GM23338 (cell line): ENCODE measurements at regions not wholly inside any gene's neighbourhood (a gene's known extent, or its start where the extent isn't known, plus 50 kb on each side); places are given as distances from the start of the nearest gene placed in this dataset.

ENCODE experiments used
- ATAC-seq: fragments of 200-7000 bp; cut with Tn5 transposase; 3 replicates; pipeline ENCODE4 v1.9.1; 2020
- DNase-seq: peaks from one replicate; pipeline ENCODE4 v3.0.0-alpha.2; 2015; ENCODE audit warnings: low spot score
- H2AFZ ChIP-seq: fragments of 200-600 bp; sonication (generic); 2 replicates; pipeline ENCODE4 v1.8.0; 2016; ENCODE audit warnings: antibody characterized with exemption, mild to moderate bottlenecking, moderate library complexity
- H3F3A ChIP-seq: fragments of 200-600 bp; sonication (generic); replicated peaks from 2 replicates; pipeline ENCODE4 v1.8.0; 2017; ENCODE audit warnings: antibody characterized with exemption, mixed run types, low read depth
- H3K27ac ChIP-seq: fragments of 200-600 bp; sonication (generic); 2 replicates; pipeline ENCODE4 v1.6.1; 2016; ENCODE audit warnings: low read depth
- H3K27me3 ChIP-seq: fragments of 200-600 bp; sonication (generic); 2 replicates; pipeline ENCODE4 v1.8.0; 2016; ENCODE audit warnings: mild to moderate bottlenecking, mixed run types, moderate library complexity; ENCODE audit not compliant: insufficient read depth
- H3K36me3 ChIP-seq: fragments of 200-600 bp; sonication (generic); 2 replicates; pipeline ENCODE4 v1.8.0; 2016; ENCODE audit warnings: mild to moderate bottlenecking; ENCODE audit not compliant: insufficient read depth
- H3K4me1 ChIP-seq: fragments of 200-600 bp; sonication (generic); 2 replicates; pipeline ENCODE4 v1.8.0; 2016; ENCODE audit warnings: mild to moderate bottlenecking, moderate library complexity; ENCODE audit not compliant: insufficient read depth
- H3K4me2 ChIP-seq: fragments of 200-600 bp; sonication (generic); 2 replicates; pipeline ENCODE4 v1.7.1; 2017; ENCODE audit warnings: mixed run types
- H3K4me3 ChIP-seq: fragments of 200-600 bp; sonication (generic); 2 replicates; pipeline ENCODE4 v1.6.1; 2016; ENCODE audit warnings: mixed run types
- H3K79me2 ChIP-seq: fragments of 200-600 bp; sonication (generic); replicated peaks from 2 replicates; pipeline ENCODE4 v1.8.0; 2017; ENCODE audit warnings: mild to moderate bottlenecking; ENCODE audit not compliant: insufficient read depth
- H3K9me2 ChIP-seq: fragments of 200-600 bp; sonication (generic); 2 replicates; pipeline ENCODE4 v1.8.0; 2017; ENCODE audit not compliant: insufficient read depth
- H4K20me1 ChIP-seq: fragments of 200-600 bp; sonication (generic); replicated peaks from 2 replicates; pipeline ENCODE4 v1.8.0; 2017; ENCODE audit warnings: mild to moderate bottlenecking; ENCODE audit not compliant: insufficient read depth
- H3K27ac Mint-ChIP-seq: 2 replicates; pipeline ENCODE4 v1.8.0; 2020; ENCODE audit warnings: inconsistent platforms, mild to moderate bottlenecking, moderate library complexity, mixed read lengths
- H3K27me3 Mint-ChIP-seq: 3 replicates; pipeline ENCODE4 v1.8.0; 2022; ENCODE audit warnings: low read depth, mild to moderate bottlenecking, moderate library complexity, mixed read lengths, inconsistent platforms; ENCODE audit not compliant: insufficient read depth, poor library complexity
- H3K36me3 Mint-ChIP-seq: 3 replicates; pipeline ENCODE4 v1.8.0; 2021; ENCODE audit warnings: low read depth, mild to moderate bottlenecking, inconsistent platforms, moderate library complexity, mixed read lengths
- H3K4me1 Mint-ChIP-seq: 3 replicates; pipeline ENCODE4 v1.8.0; 2020; ENCODE audit warnings: mild to moderate bottlenecking, inconsistent platforms, mixed read lengths
- H3K4me3 Mint-ChIP-seq: 3 replicates; pipeline ENCODE4 v1.8.0; 2021; ENCODE audit warnings: moderate library complexity, mild to moderate bottlenecking, inconsistent platforms, mixed read lengths
- H3K9me3 Mint-ChIP-seq: 3 replicates; pipeline ENCODE4 v1.8.0; 2020; ENCODE audit warnings: moderate library complexity, mild to moderate bottlenecking, inconsistent platforms, mixed read lengths
- CREB1 ChIP-seq: fragments of 250-450 bp; sonication (Bioruptor Pico); IDR thresholded peaks from 2 replicates; pipeline ENCODE4 v1.5.0; 2020; ENCODE audit warnings: low read depth, mild to moderate bottlenecking, moderate library complexity
- CTCF ChIP-seq, 2 experiments: fragments of 200-600 bp in 1 of 2; sonication (generic) in 1 of 2; conservative IDR thresholded peaks; 2 replicates each; pipeline versions ENCODE4 v1.5.1 to v1.6.1; 2016 to 2017; ENCODE audit warnings: antibody characterized with exemption in 2 of 2, low read depth in 2 of 2, mild to moderate bottlenecking in 2 of 2, moderate library complexity in 1 of 2
- EZH2phosphoT487 ChIP-seq: fragments of 200-600 bp; sonication (generic); IDR thresholded peaks from one replicate; pipeline ENCODE4 v1.8.1; 2018; ENCODE audit warnings: antibody characterized with exemption; ENCODE audit not compliant: unreplicated experiment
- JUNB ChIP-seq: IDR thresholded peaks from one replicate; pipeline ENCODE4 v1.6.1; 2016; ENCODE audit warnings: antibody characterized with exemption; ENCODE audit not compliant: unreplicated experiment
- NANOG ChIP-seq: IDR thresholded peaks from 2 replicates; pipeline ENCODE4 v1.6.1; 2016; ENCODE audit warnings: antibody characterized with exemption, borderline replicate concordance
- POLR2AphosphoS5 ChIP-seq: IDR thresholded peaks from 2 replicates; pipeline ENCODE4 v1.6.1; 2016; ENCODE audit warnings: antibody characterized with exemption, low read depth
- REST ChIP-seq: IDR thresholded peaks from one replicate; pipeline ENCODE4 v1.6.1; 2018; ENCODE audit warnings: antibody characterized with exemption; ENCODE audit not compliant: unreplicated experiment
- STAT1 ChIP-seq: IDR thresholded peaks from one replicate; pipeline ENCODE4 v1.6.1; 2016; ENCODE audit warnings: antibody characterized with exemption; ENCODE audit not compliant: unreplicated experiment
- ZNF114 ChIP-seq: fragments of 250-450 bp; sonication (Bioruptor Pico); IDR thresholded peaks from 2 replicates; pipeline ENCODE4 v1.5.0; 2020; ENCODE audit warnings: mild to moderate bottlenecking, moderate library complexity
- ZNF331 ChIP-seq: fragments of 250-450 bp; sonication (Bioruptor Pico); IDR thresholded peaks from 2 replicates; pipeline ENCODE4 v1.5.0; 2020; ENCODE audit warnings: low read depth, mild to moderate bottlenecking, moderate library complexity
- ZNF462 ChIP-seq: fragments of 250-450 bp; sonication (Bioruptor Pico); IDR thresholded peaks from 2 replicates; pipeline ENCODE4 v1.5.0; 2020; ENCODE audit warnings: mild to moderate bottlenecking, moderate library complexity

GRCh38 chr7:57638666-57639065, 188.7 kb downstream of the ZNF716 start:
- peaks cover 61% of the 10 kb centered on the region for H3K9me3 Mint-ChIP-seq
- ATAC-seq, result no peak
- no peaks in the 10 kb centered on the region for H3K79me2 ChIP-seq
- DNase-seq, result no peak
- no peaks in the 10 kb centered on the region for H3F3A ChIP-seq
- H3K4me2 ChIP-seq, result no peak overlapping the region
- TF ChIP-seq JUNB, result no peak
- no peaks in the 10 kb centered on the region for H3K9me2 ChIP-seq
- no peaks in the 10 kb centered on the region for H3K4me1 ChIP-seq
- no peak overlapping the region for H3K27ac Mint-ChIP-seq
- peaks cover 3% of the 10 kb centered on the region for H3K27me3 Mint-ChIP-seq
- H3K27me3 ChIP-seq, result no peaks in the 10 kb centered on the region
- H3K36me3 ChIP-seq, result no peaks in the 10 kb centered on the region
- H3K27ac ChIP-seq, result no peak overlapping the region
- no peaks in the 10 kb centered on the region for H3K4me1 Mint-ChIP-seq
- no peaks in the 10 kb centered on the region for H4K20me1 ChIP-seq
- no peak overlapping the region for H3K4me3 Mint-ChIP-seq
- no peak overlapping the region for H2AFZ ChIP-seq
- no peak overlapping the region for H3K4me3 ChIP-seq
- peaks cover 25% of the 10 kb centered on the region for H3K36me3 Mint-ChIP-seq

- Mint-ChIP-seq H3K9me3 (peaks cover 84% of the 10 kb centered on the region), H3K4me3 (no peak overlapping the region)
- TF ChIP-seq POLR2AphosphoS5, result no peak
- TF ChIP-seq CTCF (conservative IDR thresholded peaks at IDR 0.05; ENCODE audit: low read depth in 2 of 2), result no peak
- TF ChIP-seq NANOG, result no peak
- no peak for TF ChIP-seq EZH2phosphoT487
- TF ChIP-seq ZNF331 (CRISPR knock-in tag), result no peak
- no peak for TF ChIP-seq ZNF462
- no peak for TF ChIP-seq REST
- no peak for TF ChIP-seq STAT1
- TF ChIP-seq ZNF114 (CRISPR knock-in tag), result no peak
- TF ChIP-seq CREB1 (CRISPR knock-in tag), result no peak
- no peak for TF ChIP-seq JUNB
These were observed 191.6 kb downstream of the ZNF716 start for GRCh38 chr7:57641521-57642067.

More at GRCh38 chr7:57641521-57642067, 191.6 kb downstream of the ZNF716 start:
- Histone ChIP-seq H4K20me1 (no peaks in the 10 kb centered on the region), H3K4me2 (no peak overlapping the region), H3F3A (no peaks in the 10 kb centered on the region), H3K4me1 (no peaks in the 10 kb centered on the region), H3K79me2 (no peaks in the 10 kb centered on the region), H3K27ac (no peak overlapping the region), H3K27me3 (no peaks in the 10 kb centered on the region), H2AFZ (no peak overlapping the region), H3K9me2 (no peaks in the 10 kb centered on the region), H3K4me3 (no peak overlapping the region), H3K36me3 (no peaks in the 10 kb centered on the region)
- peaks cover 3% of the 10 kb centered on the region for H3K27me3 Mint-ChIP-seq
- H3K36me3 Mint-ChIP-seq, result peaks cover 43% of the 10 kb centered on the region
- no peak overlapping the region for H3K27ac Mint-ChIP-seq
- no peak for DNase-seq
- ATAC-seq, result no peak
- H3K4me1 Mint-ChIP-seq, result no peaks in the 10 kb centered on the region
